K562 (cell line): ENCODE measurements at regions not wholly inside any gene's neighbourhood (a gene's known extent, or its start where the extent isn't known, plus 50 kb on each side); places are given as distances from the start of the nearest gene placed in this dataset.

Experiments used
- ATAC-seq: fragments of 200-7000 bp; cut with Tn5 transposase; 3 replicates; pipeline ENCODE4 v1.9.1; 2020; ENCODE audit warnings: moderate library complexity
- BruUV-seq: library from RNA; stranded (reverse); fragments of 400-500 nt; replicated peaks from 2 replicates; lab custom pipeline; 2021; lab: Mats Ljungman, UMichigan
- CTCF ChIA-PET: fragments of 300-600 bp; formaldehyde crosslinking; extraction: SDS; loops from one replicate; lab custom pipeline; 2021; ENCODE audit warnings: low intra/inter-chr PET ratio; lab: Yijun Ruan, JAX
- POLR2A ChIA-PET: fragments of 300-600, 350-650 bp; sonication (Branson Sonifier 250); formaldehyde crosslinking; extraction: SDS; loops from one replicate; lab custom pipeline; 2021; ENCODE audit warnings: antibody characterized with exemption, inconsistent platforms; lab: Yijun Ruan, JAX
- DNase-seq, 4 experiments: peaks; one replicate each; pipeline versions ENCODE4 v3.0.0 to v3.0.0-alpha.2; 2011 to 2018; ENCODE audit warnings: low spot score in 3 of 4, mixed read lengths in 3 of 4; ENCODE audit errors: extremely low read depth in 1 of 4
- FAIRE-seq: peaks from 2 replicates; lab custom pipeline; 2011; peaks lifted over from hg19 to GRCh38; lab: Jason Lieb, UNC
- H2AFZ ChIP-seq: 2 replicates; pipeline ENCODE4 v1.6.0; 2011; ENCODE audit warnings: low read depth, low read length, control low read depth, inconsistent platforms
- H3K27ac ChIP-seq: fragments of 200-600 bp; 3 replicates; pipeline ENCODE4 v1.8.0; 2011; ENCODE audit warnings: low read depth, mild to moderate bottlenecking, control low read depth, inconsistent platforms, low read length, moderate library complexity, mixed read lengths; ENCODE audit errors: extremely low read depth
- H3K27me3 ChIP-seq, 2 experiments: fragments of 300-600 bp in 1 of 2; 2 replicates in 1 of 2; 3 replicates in 1 of 2; pipeline versions ENCODE4 v1.6.0 to v1.8.0; 2011; ENCODE audit warnings: inconsistent platforms in 2 of 2, low read length in 2 of 2, mild to moderate bottlenecking in 1 of 2, mixed read lengths in 1 of 2, moderate library complexity in 1 of 2; ENCODE audit not compliant: control insufficient read depth in 2 of 2, insufficient read depth in 2 of 2
- H3K36me3 ChIP-seq: fragments of 300-600 bp; 3 replicates; pipeline ENCODE4 v1.8.0; 2011; ENCODE audit warnings: mild to moderate bottlenecking, low read length, inconsistent platforms; ENCODE audit not compliant: control insufficient read depth, insufficient read depth
- H3K4me1 ChIP-seq, 2 experiments: fragments of 200-600 bp in 1 of 2; replicated peaks in 1 of 2; 2 replicates in 1 of 2; 3 replicates in 1 of 2; pipeline versions ENCODE4 v1.5.1 to v1.8.0; 2011; ENCODE audit warnings: inconsistent platforms in 2 of 2, low read length in 2 of 2, mild to moderate bottlenecking in 1 of 2, mixed read lengths in 1 of 2, moderate library complexity in 1 of 2; ENCODE audit not compliant: control insufficient read depth in 2 of 2, insufficient read depth in 2 of 2
- H3K4me2 ChIP-seq: 2 replicates; pipeline ENCODE4 v1.6.1; 2011; ENCODE audit warnings: low read length, control low read depth, inconsistent platforms, mixed read lengths; ENCODE audit not compliant: insufficient read depth
- H3K4me3 ChIP-seq: fragments of 200-600 bp; sonication (generic), shearing (Covaris generic); 2 replicates; pipeline ENCODE4 v1.5.1; 2016; ENCODE audit warnings: control low read depth, inconsistent platforms
- H3K79me2 ChIP-seq: fragments of 200-600 bp; 3 replicates; pipeline ENCODE4 v1.8.0; 2011; ENCODE audit warnings: low read length, inconsistent platforms; ENCODE audit not compliant: control insufficient read depth, insufficient read depth
- H3K9ac ChIP-seq, 2 experiments: 2 replicates each; pipeline versions ENCODE4 v1.6.0 to v1.6.1; 2011; ENCODE audit warnings: low read depth in 2 of 2, low read length in 2 of 2, control low read depth in 1 of 2, inconsistent platforms in 1 of 2, mild to moderate bottlenecking in 1 of 2, mixed read lengths in 1 of 2; ENCODE audit not compliant: insufficient read depth in 1 of 2
- H3K9me1 ChIP-seq: one replicate; pipeline ENCODE4 v1.6.0; 2011; ENCODE audit warnings: inconsistent platforms, mild to moderate bottlenecking, low read length, moderate library complexity; ENCODE audit not compliant: control insufficient read depth, insufficient read depth
- H3K9me3 ChIP-seq: replicated peaks from 2 replicates; pipeline ENCODE4 v1.5.1; 2011; ENCODE audit warnings: low read depth, low read length, inconsistent platforms; ENCODE audit not compliant: control insufficient read depth, insufficient read depth
- H4K20me1 ChIP-seq: replicated peaks from 2 replicates; pipeline ENCODE4 v1.6.1; 2011; ENCODE audit warnings: low read length, inconsistent platforms, mixed read lengths; ENCODE audit not compliant: control insufficient read depth, insufficient read depth
- CXXC5 ChIP-seq: fragments of 250-450 bp; sonication (Bioruptor Pico); IDR thresholded peaks from 2 replicates; pipeline ENCODE4 v1.8.0; 2022; ENCODE audit warnings: inconsistent platforms, mild to moderate bottlenecking, moderate library complexity
- DIDO1 ChIP-seq: fragments of 450-650 bp; IDR thresholded peaks from 2 replicates; pipeline ENCODE4 v1.6.1; 2016; ENCODE audit warnings: low read depth, missing biosample characterization, missing genetic modification characterization
- FOXJ3 ChIP-seq: sonication (generic); formaldehyde crosslinking; IDR thresholded peaks from 2 replicates; pipeline ENCODE4 v1.4.0; 2020; ENCODE audit warnings: mild to moderate bottlenecking, missing genetic modification reagents
- FOXM1 ChIP-seq, 2 experiments: fragments of 450-650 bp in 1 of 2; sonication (generic) in 1 of 2; formaldehyde crosslinking in 1 of 2; IDR thresholded peaks; 2 replicates each; pipeline versions ENCODE4 v1.6.1 to v1.9.0; 2017 to 2022; ENCODE audit warnings: low read depth in 2 of 2, mild to moderate bottlenecking in 2 of 2, missing genetic modification reagents in 1 of 2, moderate library complexity in 1 of 2
- POLR2H ChIP-seq: IDR thresholded peaks from 2 replicates; pipeline ENCODE4 v1.6.1; 2016; ENCODE audit warnings: missing genetic modification characterization, low read depth, mild to moderate bottlenecking, control low read depth, missing compliant biosample characterization, moderate library complexity
- STAG1 ChIP-seq: sonication (generic); formaldehyde crosslinking; IDR thresholded peaks from 2 replicates; pipeline ENCODE4 v1.5.0; 2020; ENCODE audit warnings: missing genetic modification reagents, borderline replicate concordance
- TAF7 ChIP-seq: fragments of 450-650 bp; IDR thresholded peaks from 2 replicates; pipeline ENCODE4 v1.6.1; 2016; ENCODE audit warnings: missing genetic modification characterization, missing compliant biosample characterization
- TCF3 ChIP-seq: sonication (generic); formaldehyde crosslinking; IDR thresholded peaks from 2 replicates; pipeline ENCODE4 v1.4.0; 2020; ENCODE audit warnings: mild to moderate bottlenecking, missing genetic modification reagents
- WHSC1 ChIP-seq: IDR thresholded peaks from one replicate; pipeline ENCODE4 v1.6.1; 2012; ENCODE audit warnings: low read length, control low read depth, inconsistent platforms
- ZC3H4 ChIP-seq: sonication (generic); formaldehyde crosslinking; IDR thresholded peaks from 2 replicates; pipeline ENCODE4 v1.9.0; 2021; ENCODE audit warnings: missing genetic modification reagents, borderline replicate concordance
- ZNF354B ChIP-seq: fragments of 250-450 bp; sonication (Bioruptor Pico); IDR thresholded peaks from 2 replicates; pipeline ENCODE4 v1.4.0; 2020
- ZNF41 ChIP-seq: fragments of 250-450 bp; sonication (Bioruptor Pico); conservative IDR thresholded peaks from 2 replicates; pipeline ENCODE4 v1.4.0; 2020; ENCODE audit warnings: mild to moderate bottlenecking
- ZNF583 ChIP-seq: fragments of 250-450 bp; sonication (Bioruptor Pico); IDR thresholded peaks from 2 replicates; pipeline ENCODE4 v1.4.0; 2020
- ZNF699 ChIP-seq: fragments of 250-450 bp; sonication (Bioruptor Pico); IDR thresholded peaks from 2 replicates; pipeline ENCODE4 v1.8.0; 2021; ENCODE audit warnings: mild to moderate bottlenecking, moderate library complexity; ENCODE audit not compliant: insufficient replicate concordance
- WGBS: fragments of 100-300 bp; shearing (Covaris generic); methylation state at CpG from one replicate; pipeline ENCODE4 v1.1.6; 2016; ENCODE audit warnings: low coverage, mixed read lengths; ENCODE audit not compliant: insufficient coverage; ENCODE audit errors: missing lambda C conversion rate; 5-methylcytosine and 5-hydroxymethylcytosine counted together
- in situ Hi-C: fragments of 300-500 bp; cut with MboI; formaldehyde crosslinking; loops from 4 replicates; pipeline ENCODE4 v1.15.0; 2018; ENCODE audit warnings: inconsistent platforms, mixed read lengths
- intact Hi-C: fragments of 100-400 bp; cut with micrococcal nuclease; formaldehyde crosslinking; loops from 2 replicates; pipeline ENCODE4 v1.14.2; 2022
- TF ChIP-seq, protein P1 (sequence below): fragments of 450-650 bp; IDR thresholded peaks from 2 replicates; pipeline ENCODE4 v1.7.0; 2016; ENCODE audit warnings: borderline replicate concordance
- TF ChIP-seq, protein P2 (sequence below): fragments of 250-450 bp; sonication (Bioruptor Pico); IDR thresholded peaks from 2 replicates; pipeline ENCODE4 v1.9.0; 2021; ENCODE audit warnings: mild to moderate bottlenecking

DNA sequence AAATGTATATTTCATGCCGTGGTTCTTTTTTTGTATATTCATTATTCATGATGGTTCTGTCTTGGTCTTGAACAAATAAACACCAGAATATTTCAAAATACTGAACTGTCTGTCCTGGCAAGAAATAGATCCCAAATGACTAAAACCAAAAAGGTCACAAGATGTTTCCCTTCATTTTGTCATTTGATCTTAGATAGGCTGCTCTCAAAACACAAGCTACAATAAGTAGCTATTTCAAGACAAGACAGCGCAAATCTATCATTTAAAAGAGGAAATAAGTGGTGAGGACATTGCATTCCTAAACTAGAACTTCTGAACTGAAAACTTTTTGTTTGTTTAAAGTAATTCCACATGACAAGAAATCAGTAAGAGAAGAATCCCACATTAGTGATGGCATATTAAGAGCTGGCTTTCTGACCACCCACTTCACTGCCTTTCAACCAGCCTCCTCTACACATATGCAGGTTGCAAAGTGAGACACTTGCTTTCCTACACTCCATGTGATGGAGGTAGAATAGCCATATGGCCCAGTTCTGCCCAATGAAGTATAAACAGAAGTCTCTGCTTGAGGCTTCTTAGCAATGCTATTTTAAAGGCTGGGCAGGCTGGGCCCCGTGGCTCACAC is 54.4 kb upstream of the CCDC28A start:
- POLR2A ChIA-PET = no interaction called here
- TF ChIP-seq TAF7 (tag) (no peak), ZNF699 (CRISPR knock-in tag) (no peak), TCF3 (CRISPR knock-in tag) (no peak), POLR2H (no peak), FOXJ3 (no peak), CXXC5 (no peak), DIDO1 (tag) (no peak), ZNF583 (no peak), ZNF354B (CRISPR knock-in tag) (no peak), WHSC1 (no peak), FOXM1 (IDR thresholded peaks at IDR 0.05; ENCODE audit: low read depth) (no peak), FOXM1 (CRISPR knock-in tag; IDR thresholded peaks at IDR 0.05; ENCODE audit: low read depth) (no peak), STAG1 (no peak), ZNF41 (CRISPR knock-in tag) (no peak), ZC3H4 (no peak)
- TF ChIP-seq, protein P1, sequence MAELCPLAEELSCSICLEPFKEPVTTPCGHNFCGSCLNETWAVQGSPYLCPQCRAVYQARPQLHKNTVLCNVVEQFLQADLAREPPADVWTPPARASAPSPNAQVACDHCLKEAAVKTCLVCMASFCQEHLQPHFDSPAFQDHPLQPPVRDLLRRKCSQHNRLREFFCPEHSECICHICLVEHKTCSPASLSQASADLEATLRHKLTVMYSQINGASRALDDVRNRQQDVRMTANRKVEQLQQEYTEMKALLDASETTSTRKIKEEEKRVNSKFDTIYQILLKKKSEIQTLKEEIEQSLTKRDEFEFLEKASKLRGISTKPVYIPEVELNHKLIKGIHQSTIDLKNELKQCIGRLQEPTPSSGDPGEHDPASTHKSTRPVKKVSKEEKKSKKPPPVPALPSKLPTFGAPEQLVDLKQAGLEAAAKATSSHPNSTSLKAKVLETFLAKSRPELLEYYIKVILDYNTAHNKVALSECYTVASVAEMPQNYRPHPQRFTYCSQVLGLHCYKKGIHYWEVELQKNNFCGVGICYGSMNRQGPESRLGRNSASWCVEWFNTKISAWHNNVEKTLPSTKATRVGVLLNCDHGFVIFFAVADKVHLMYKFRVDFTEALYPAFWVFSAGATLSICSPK = no peak
- TF ChIP-seq, protein P2, sequence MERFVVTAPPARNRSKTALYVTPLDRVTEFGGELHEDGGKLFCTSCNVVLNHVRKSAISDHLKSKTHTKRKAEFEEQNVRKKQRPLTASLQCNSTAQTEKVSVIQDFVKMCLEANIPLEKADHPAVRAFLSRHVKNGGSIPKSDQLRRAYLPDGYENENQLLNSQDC (CRISPR knock-in tag) = no peak
- Histone ChIP-seq H3K27me3 (peaks cover 0 to 6% of the 10 kb centered on the region in 2 experiments; a peak in 1 of 5 replicates), H2AFZ (no peak overlapping the region), H3K79me2 (no peaks in the 10 kb centered on the region), H3K4me2 (no peak overlapping the region), H3K9ac (no peak overlapping the region), H3K36me3 (no peaks in the 10 kb centered on the region), H4K20me1 (no peaks in the 10 kb centered on the region), H3K27ac (no peak overlapping the region), H3K9me3 (no peaks in the 10 kb centered on the region), H3K9me1 (no peaks in the 10 kb centered on the region), H3K4me1 (no peaks in the 10 kb centered on the region), H3K4me3 (no peak overlapping the region)
- no TSS peak for BruUV-seq
- ATAC-seq = no peak
- in situ Hi-C loops (no loop called here), intact Hi-C loops (no loop called here)
- CTCF ChIA-PET = no interaction called here
- no peak for FAIRE-seq
- no peak for DNase-seq
- 0% methylated on average over 3 of the region's 3 CpGs for WGBS
